ENCODE measurements at regions not wholly inside any gene's neighbourhood (a gene's known extent, or its start where the extent isn't known, plus 50 kb on each side); places are given as distances from the start of the nearest gene placed in this dataset.
A peak's percentile ranks its signal among the peaks of the same experiment; 100 is the strongest.
"Not testable (repeated sequence)": the region's sequence is repeated elsewhere in the genome, so short reads cannot be mapped to it uniquely, and the experiment has no call there.

GRCh38 chr3:16055606-16056211 is 118.8 kb upstream of the GALNT15 start:
- no peak for DNase-seq

- no peak for DNase-seq
Observed at GRCh38 chr3:16056217-16056616, 118.3 kb upstream of the GALNT15 start.

- DNase-seq, result no peak
Observed at GRCh38 chr3:16058521-16058920, 116.0 kb upstream of the GALNT15 start.

GRCh38 chr3:16059081-16059537 is 115.4 kb upstream of the GALNT15 start:
- DNase-seq, result no peak

GRCh38 chr3:16059711-16060357 is 114.6 kb upstream of the GALNT15 start:
- DNase-seq, result no peak

GRCh38 chr3:16060358-16060852 is 114.1 kb upstream of the GALNT15 start:
- no peak for DNase-seq

GRCh38 chr3:16060945-16061344 is 113.5 kb upstream of the GALNT15 start:
- no peak for DNase-seq

- DNase-seq, result no peak
Observed at GRCh38 chr3:16061491-16061890, 113.0 kb upstream of the GALNT15 start.

GRCh38 chr3:16063603-16064002 is 110.9 kb upstream of the GALNT15 start:
- DNase-seq, result no peak

- peak in 1 of 5 donors; percentile 17 for DNase-seq
Observed at GRCh38 chr3:16064642-16065414, 109.7 kb upstream of the GALNT15 start.

- no peak for DNase-seq
Observed at GRCh38 chr3:16066545-16066944, 107.9 kb upstream of the GALNT15 start.

- no peak for DNase-seq
Observed at GRCh38 chr3:16066975-16067374, 107.5 kb upstream of the GALNT15 start.

- DNase-seq, result no peak
Observed at GRCh38 chr3:16067837-16068471, 106.5 kb upstream of the GALNT15 start.

- DNase-seq, result no peak
Observed at GRCh38 chr3:16069149-16069922, 105.1 kb upstream of the GALNT15 start.

- DNase-seq, result no peak
Observed at GRCh38 chr3:16070707-16071106, 103.8 kb upstream of the GALNT15 start.

- no peak for DNase-seq
Observed at GRCh38 chr3:16071206-16071605, 103.3 kb upstream of the GALNT15 start.

- no peak for DNase-seq
Observed at GRCh38 chr3:16072420-16073110, 101.9 kb upstream of the GALNT15 start.

GRCh38 chr3:16073203-16073602 is 101.3 kb upstream of the GALNT15 start:
- DNase-seq, result no peak

- DNase-seq, result not testable (repeated sequence)
Observed at GRCh38 chr3:16073990-16074671, 100.3 kb upstream of the GALNT15 start.

GRCh38 chr3:16075647-16076046 is 98.8 kb upstream of the GALNT15 start:
- DNase-seq, result no peak

GRCh38 chr3:16076564-16076963 is 97.9 kb upstream of the GALNT15 start:
- no peak for DNase-seq
